H1 (cell line): ENCODE measurements at regions not wholly inside any gene's neighbourhood (a gene's known extent, or its start where the extent isn't known, plus 50 kb on each side); places are given as distances from the start of the nearest gene placed in this dataset.

Source experiments
- EP300 ChIP-seq, 2 experiments: IDR thresholded peaks; 1 replicate in 1 of 2; 2 replicates in 1 of 2; pipeline ENCODE4 v1.6.1; 2011 to 2012; ENCODE audit warnings: low read depth in 2 of 2, low read length in 2 of 2, mild to moderate bottlenecking in 2 of 2, borderline replicate concordance in 1 of 2, inconsistent platforms in 1 of 2, moderate library complexity in 1 of 2
- RNF2 ChIP-seq: fragments of 200-900, 300-1000 bp; sonication (generic); IDR thresholded peaks from 2 replicates; pipeline ENCODE4 v1.7.1; 2016; ENCODE audit warnings: borderline replicate concordance, low read depth, mild to moderate bottlenecking, antibody characterized with exemption, low read length; ENCODE audit not compliant: poor library complexity, severe bottlenecking; ENCODE audit errors: missing control alignments
- SP2 ChIP-seq: IDR thresholded peaks from 2 replicates; pipeline ENCODE4 v1.6.1; 2012; ENCODE audit warnings: mild to moderate bottlenecking, low read length, inconsistent platforms
- SRF ChIP-seq: IDR thresholded peaks from 2 replicates; pipeline ENCODE4 v1.6.1; 2011; ENCODE audit warnings: mild to moderate bottlenecking, low read depth, low read length, moderate library complexity
- TF ChIP-seq, protein P1 (sequence below), 3 experiments: IDR thresholded peaks; 1 replicate in 2 of 3; 2 replicates in 1 of 3; pipeline versions ENCODE4 v1.5.1 to v1.6.1; 2011; ENCODE audit warnings: low read length in 3 of 3, mild to moderate bottlenecking in 3 of 3, inconsistent platforms in 2 of 3, low read depth in 1 of 3, moderate library complexity in 1 of 3; ENCODE audit not compliant: insufficient read depth in 1 of 3; ENCODE audit errors: control extremely low read depth in 1 of 3

DNA sequence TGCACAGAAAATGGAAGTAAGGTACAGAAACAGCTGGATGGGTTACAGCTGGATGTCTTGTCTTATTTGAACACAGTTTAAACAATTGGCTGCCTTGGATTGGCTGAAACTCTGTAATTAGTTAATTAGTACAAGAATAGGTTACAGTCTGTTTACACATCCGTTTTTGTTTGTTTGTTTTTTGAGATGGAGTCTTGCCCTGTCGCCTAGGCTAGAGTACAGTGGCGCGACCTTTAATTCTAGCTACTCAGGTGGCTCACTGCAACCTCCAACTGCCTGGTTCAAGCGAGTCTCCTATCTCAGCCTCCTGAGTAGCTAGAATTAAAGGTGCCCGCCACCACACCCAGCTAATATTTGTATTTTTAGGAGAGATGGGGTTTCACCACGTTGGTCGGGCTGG, 368.7 kb upstream of the KLF4 start (continued):
- TF ChIP-seq RNF2 (no peak), SP2 (no peak), EP300 (IDR thresholded peaks at IDR 0.05; ENCODE audit: borderline replicate concordance in 1 of 2, low read depth in 2 of 2, low read length in 2 of 2) (no peak), SRF (no peak)
- TF ChIP-seq, protein P1, sequence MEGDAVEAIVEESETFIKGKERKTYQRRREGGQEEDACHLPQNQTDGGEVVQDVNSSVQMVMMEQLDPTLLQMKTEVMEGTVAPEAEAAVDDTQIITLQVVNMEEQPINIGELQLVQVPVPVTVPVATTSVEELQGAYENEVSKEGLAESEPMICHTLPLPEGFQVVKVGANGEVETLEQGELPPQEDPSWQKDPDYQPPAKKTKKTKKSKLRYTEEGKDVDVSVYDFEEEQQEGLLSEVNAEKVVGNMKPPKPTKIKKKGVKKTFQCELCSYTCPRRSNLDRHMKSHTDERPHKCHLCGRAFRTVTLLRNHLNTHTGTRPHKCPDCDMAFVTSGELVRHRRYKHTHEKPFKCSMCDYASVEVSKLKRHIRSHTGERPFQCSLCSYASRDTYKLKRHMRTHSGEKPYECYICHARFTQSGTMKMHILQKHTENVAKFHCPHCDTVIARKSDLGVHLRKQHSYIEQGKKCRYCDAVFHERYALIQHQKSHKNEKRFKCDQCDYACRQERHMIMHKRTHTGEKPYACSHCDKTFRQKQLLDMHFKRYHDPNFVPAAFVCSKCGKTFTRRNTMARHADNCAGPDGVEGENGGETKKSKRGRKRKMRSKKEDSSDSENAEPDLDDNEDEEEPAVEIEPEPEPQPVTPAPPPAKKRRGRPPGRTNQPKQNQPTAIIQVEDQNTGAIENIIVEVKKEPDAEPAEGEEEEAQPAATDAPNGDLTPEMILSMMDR (IDR thresholded peaks at IDR 0.05; ENCODE audit: control extremely low read depth in 1 of 3, insufficient read depth in 1 of 3, low read depth in 1 of 3, low read length in 3 of 3) = no peak
- TF ChIP-seq, all 59 proteins: peak for 0
